ENCODE measurements at regions not wholly inside any gene's neighbourhood (a gene's known extent, or its start where the extent isn't known, plus 50 kb on each side); places are given as distances from the start of the nearest gene placed in this dataset.
"Not testable (repeated sequence)": the region's sequence is repeated elsewhere in the genome, so short reads cannot be mapped to it uniquely, and the experiment has no call there.

GRCh38 chr2:236909193-236909504, 176.5 kb upstream of the COPS8 start:
- no peak for DNase-seq

DNA sequence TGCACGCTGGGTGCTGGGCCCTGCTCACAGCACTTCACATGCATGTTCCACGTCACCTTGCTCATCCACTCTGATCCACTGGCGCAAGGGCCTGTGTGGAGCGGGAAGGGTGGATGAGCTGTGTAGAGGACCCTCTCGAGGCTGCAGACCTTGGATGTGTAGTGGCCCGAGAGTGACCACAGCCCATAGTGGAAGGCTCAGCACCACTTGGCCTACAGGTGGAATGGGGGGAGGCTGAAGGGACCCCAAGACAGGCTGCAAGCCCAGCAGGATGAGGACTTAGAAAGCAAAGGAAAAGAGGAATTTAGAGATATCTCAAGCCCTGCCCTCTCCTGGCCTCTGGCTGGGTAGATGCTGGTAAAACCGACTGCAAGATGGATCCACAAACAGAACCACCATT, 175.9 kb upstream of the COPS8 start:
- no peak for DNase-seq

DNA sequence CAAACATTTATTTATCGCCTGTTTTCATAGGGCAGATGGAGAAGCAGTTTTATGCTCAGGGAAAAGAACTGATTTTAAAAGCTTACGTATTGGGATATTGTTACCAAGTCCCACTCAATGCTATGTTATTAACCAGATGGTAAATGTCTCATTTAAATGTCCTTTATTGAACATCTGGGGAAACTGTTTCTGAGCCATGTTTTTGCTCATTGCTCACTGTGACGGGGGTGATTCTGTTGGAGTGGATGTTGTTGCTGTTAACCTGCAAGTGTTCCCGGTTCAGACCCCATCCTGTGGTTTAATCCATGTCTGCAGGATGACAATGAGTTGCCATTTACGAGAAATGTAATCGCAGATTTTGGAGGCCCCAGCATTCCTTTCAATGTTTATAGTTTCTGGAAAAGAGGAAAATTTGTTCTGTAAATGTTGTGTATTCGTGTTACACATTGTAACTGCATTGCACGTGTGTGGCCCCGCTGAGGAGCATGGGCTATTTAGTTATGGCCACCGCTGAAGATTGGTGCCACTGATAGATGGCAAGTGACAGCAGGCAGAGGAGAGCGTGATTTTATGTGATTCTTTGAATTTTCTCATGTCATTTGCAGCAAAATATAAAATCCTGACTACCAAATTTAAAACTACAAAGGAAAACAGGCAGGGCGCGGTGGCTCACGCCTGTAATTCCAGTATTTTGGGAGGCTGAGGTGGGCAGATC, 174.8 kb upstream of the COPS8 start:
- DNase-seq, result no peak

DNA sequence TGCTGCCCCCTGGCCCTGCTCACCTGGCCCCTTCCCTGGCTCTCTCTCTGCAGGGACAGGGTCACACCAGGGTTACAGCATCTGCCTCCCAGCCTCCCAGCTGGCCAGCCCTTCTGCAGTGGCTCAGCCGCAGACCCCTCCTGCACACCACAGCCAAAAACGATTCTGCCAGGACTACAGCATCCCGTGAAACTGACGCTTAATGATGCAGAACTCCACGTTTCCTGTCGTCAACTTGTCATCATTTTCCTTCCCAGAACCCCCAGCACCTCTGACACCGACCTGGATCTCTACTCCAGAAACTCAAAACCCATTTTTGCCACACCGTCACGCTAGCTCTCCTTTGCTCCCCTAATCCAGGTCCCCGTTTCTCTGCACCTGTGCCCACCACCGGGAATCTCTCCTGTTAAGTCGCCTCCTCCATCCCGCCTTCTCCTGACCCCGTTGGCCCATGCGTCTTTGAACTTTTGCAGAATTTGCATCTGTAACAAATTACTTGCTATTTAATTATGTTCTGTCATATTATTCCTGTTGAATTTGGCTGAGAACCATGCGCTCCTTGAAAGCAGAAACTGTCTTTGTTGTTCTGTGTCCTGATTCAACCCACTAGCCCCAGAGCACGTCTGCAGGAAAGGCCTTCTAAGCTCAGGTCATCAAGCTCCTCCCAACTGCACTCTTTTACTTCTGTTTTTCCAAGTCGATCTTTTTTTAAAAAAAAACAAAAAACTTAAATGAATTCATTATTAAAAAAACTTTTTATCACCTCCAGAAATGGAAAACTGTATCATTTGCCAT, 173.2 kb upstream of the COPS8 start:
- no peak for DNase-seq

GRCh38 chr2:236915186-236915585, 170.5 kb upstream of the COPS8 start:
- DNase-seq, result no peak

- DNase-seq, result no peak
Measured at GRCh38 chr2:236915726-236916125, 170.0 kb upstream of the COPS8 start.

GRCh38 chr2:236916181-236916580, 169.5 kb upstream of the COPS8 start:
- DNase-seq, result no peak

DNA sequence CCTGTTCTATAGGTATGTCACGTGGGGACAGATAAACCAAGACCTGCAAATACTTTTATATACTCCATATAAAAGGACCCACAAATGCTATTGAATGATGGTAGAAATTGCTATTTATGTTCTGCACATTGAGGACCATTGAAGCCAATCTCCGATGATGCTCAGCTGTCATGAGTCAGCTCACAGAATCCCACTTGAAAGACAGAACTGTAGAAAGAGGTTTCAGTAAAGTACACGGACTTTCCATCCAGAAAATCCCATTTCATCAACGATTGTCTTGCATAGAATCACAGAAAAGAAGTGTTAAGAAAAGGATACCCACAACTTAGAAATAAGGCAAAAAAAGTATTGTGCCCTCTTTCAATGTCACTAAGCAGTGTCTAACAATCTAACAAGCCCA, 169.0 kb upstream of the COPS8 start:
- no peak for DNase-seq

DNA sequence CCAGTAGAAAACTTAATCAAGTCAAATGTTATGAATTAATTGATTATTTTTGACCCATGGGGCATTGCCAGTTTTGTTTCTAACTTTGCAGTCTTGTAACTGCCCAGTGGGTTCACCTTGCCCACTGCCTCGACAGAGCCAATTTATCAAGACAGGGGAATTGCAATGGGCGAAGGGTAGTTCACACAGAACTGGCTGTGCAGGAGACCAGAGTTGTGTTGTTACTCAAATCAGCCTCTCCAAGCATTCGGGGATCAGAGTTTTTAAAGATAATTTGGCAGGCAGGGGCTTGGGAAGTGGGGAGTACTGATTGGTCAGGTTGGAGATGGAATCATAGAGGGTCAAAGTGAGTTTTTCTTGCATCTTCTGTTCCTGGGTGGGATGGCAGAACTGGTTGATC, 168.5 kb upstream of the COPS8 start:
- no peak for DNase-seq

- DNase-seq, result no peak
Measured at GRCh38 chr2:236918545-236918944, 167.1 kb upstream of the COPS8 start.

- DNase-seq, result no peak
Measured at GRCh38 chr2:236919209-236919608, 166.5 kb upstream of the COPS8 start.

- DNase-seq, result not testable (repeated sequence)
Measured at GRCh38 chr2:236919801-236920379, 165.8 kb upstream of the COPS8 start.

GRCh38 chr2:236922061-236922460, 163.6 kb upstream of the COPS8 start:
- no peak for DNase-seq

GRCh38 chr2:236928380-236929037, 157.2 kb upstream of the COPS8 start:
- DNase-seq, result no peak

DNA sequence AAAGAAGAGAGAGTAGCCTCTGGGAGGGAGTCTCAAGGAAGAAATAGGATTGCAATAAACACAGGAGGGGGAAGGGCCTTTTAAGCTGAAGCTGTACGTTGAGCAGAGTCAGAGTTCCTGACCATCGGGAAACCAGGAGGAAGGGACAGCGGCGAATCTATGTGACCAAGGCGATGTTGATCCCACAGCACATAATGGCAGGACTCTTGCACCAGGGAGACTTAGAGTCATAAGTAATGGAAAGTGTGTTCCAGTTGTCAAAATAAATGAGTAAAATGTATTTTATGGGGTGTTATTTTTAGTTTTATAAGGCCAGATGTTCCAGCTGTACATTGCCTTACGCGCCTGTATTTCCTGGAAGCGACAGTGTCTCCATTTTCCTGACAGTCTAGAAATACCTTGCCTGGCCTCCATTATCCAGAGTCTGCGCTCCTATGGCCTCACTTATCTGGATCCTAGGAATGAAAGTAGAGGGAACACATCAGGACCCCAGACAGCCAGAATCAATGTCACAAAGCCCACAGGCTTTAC, 152.8 kb upstream of the COPS8 start:
- no peak for DNase-seq

DNA sequence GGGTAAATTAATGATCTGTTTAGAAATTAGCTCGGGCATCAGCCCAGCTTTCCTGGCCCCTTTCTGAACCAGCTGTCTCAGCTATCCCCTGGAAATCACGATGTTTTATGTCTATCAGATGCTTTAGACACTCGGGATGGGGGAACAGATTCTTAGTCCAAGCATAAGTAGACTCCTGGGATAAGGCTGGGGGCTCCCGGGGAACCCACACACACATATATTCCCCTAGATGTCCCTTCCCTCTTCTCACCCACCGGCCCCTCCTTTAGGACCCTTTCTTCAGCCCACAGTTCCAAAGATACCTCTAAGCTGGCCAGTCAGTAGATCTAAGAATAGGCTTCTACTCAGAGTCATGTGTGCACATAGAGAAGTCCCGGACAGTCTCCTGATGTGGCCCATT, 151.5 kb upstream of the COPS8 start:
- no peak for DNase-seq

- no peak for DNase-seq
Measured at GRCh38 chr2:236934656-236935055, 151.0 kb upstream of the COPS8 start.

DNA sequence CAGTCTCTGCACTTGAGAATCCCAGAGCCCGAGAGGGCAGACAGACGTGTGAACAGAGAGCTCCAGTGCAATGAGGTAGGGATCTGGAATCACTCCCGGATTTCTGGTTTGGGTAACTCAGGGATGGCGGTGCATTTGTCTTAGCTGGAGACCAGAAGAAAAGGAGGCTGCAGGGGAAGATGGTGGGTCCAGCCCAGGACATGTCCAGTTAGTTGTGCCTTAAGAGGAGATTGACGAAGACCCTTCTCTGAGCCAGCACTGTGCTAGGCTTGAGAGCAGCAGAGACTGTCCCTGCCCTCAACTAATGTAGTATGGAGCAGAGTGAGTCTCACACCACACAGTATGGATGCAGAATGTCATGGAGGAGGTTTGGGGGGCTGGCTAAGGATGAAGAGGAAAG, 150.6 kb upstream of the COPS8 start:
- DNase-seq, result no peak

- no peak for DNase-seq
Measured at GRCh38 chr2:236935631-236936445, 149.9 kb upstream of the COPS8 start.

DNA sequence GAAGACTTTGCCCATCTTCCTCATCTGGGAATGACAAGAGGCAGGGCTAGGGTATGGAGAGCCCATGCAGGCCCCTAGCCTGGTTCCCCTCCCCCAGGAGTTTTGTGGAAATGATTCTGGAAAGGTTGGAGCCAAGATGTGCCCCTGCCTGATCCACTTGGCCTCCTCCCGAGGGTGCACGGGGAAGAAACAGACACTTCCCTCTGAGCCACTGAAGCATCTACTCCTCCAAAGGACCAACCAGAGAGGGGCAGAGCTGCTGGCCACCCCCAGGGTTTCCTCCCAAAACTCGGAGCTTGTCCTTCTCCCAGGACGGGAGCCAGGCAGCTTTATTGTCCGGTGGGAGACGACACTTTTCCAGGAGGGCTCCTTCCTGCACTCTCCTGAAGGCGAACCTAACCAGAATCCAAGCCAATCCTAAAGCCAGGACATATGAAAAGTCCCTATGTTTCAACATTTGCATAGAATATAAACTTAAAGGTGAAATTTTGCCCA, 149.2 kb upstream of the COPS8 start:
- DNase-seq, result no peak

DNA sequence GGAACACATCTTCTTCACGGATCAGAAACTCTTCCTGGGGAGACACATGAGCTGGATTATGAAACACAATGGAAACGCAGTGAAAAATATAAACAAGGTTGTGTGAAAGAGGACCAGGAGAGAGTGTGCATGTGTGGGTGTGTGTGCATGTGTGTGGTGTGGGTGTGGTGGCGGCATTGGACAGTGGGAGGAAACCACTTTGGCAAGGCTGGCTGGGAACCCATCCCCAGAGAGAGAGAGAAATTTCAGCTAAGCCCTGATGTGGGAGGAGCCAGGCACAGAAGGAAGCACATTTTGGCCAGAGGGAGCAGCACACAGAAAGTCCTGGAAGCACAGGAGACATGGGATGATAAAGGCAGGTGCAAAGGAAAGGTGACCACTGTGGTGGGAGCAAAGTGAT, 147.6 kb upstream of the COPS8 start:
- DNase-seq, result no peak

DNA sequence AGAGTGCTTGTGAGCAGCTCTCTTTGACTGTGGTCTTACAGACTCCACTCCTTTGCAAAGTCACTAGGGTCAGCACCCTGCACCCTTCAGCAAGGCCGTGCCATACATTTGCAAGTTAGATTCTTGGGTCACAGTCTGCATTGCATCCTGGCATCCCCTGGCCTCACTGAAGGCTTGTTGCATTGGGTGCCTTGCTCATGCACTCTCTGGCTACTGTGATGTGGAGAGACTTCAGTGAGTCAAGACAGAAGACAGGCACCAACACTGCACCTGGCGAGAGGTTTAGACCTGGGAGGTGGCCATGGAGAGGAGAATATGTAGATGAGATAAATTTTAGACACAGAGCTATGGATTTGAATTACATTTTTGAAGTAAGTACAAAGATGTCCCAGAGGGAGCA, 146.4 kb upstream of the COPS8 start:
- DNase-seq, result no peak
